Effector CD4-positive, alpha-beta T cell (primary cell): ENCODE measurements at regions not wholly inside any gene's neighbourhood (a gene's known extent, or its start where the extent isn't known, plus 50 kb on each side); places are given as distances from the start of the nearest gene placed in this dataset.
"Not testable (repeated sequence)": the region's sequence is repeated elsewhere in the genome, so short reads cannot be mapped to it uniquely, and the experiment has no call there.

ENCODE experiments used
- DNase-seq: peaks from one replicate; pipeline ENCODE4 v3.0.0-alpha.2; 2020

- not testable (repeated sequence) for DNase-seq
These were observed 50.8 kb upstream of the GRIN2B start for GRCh38 chr12:14032191-14032590.

- no peak for DNase-seq
These were observed 62.4 kb upstream of the GRIN2B start for GRCh38 chr12:14043776-14044175.

GRCh38 chr12:14048941-14049545, 67.6 kb upstream of the GRIN2B start:
- no peak for DNase-seq

- no peak for DNase-seq
These were observed 76.5 kb upstream of the GRIN2B start for GRCh38 chr12:14057895-14058294.

GRCh38 chr12:14058717-14059116, 77.3 kb upstream of the GRIN2B start:
- DNase-seq: no peak

GRCh38 chr12:14059548-14059947, 78.1 kb upstream of the GRIN2B start:
- no peak for DNase-seq

- no peak for DNase-seq
These were observed 84.2 kb upstream of the GRIN2B start for GRCh38 chr12:14065616-14066015.

GRCh38 chr12:14066021-14066420, 84.6 kb upstream of the GRIN2B start:
- DNase-seq: no peak

GRCh38 chr12:14068961-14069360, 87.6 kb upstream of the GRIN2B start:
- no peak for DNase-seq

GRCh38 chr12:14071833-14072232, 90.4 kb upstream of the GRIN2B start:
- no peak for DNase-seq

- no peak for DNase-seq
These were observed 91.6 kb upstream of the GRIN2B start for GRCh38 chr12:14072987-14073386.

- DNase-seq: no peak
These were observed 94.5 kb upstream of the GRIN2B start for GRCh38 chr12:14075797-14076393.

- no peak for DNase-seq
These were observed 95.1 kb upstream of the GRIN2B start for GRCh38 chr12:14076538-14076937.

- DNase-seq: no peak
These were observed 105.4 kb upstream of the GRIN2B start for GRCh38 chr12:14086838-14087237.

- DNase-seq: no peak
These were observed 118.6 kb upstream of the GRIN2B start for GRCh38 chr12:14099994-14100393.

GRCh38 chr12:14101556-14101955, 120.2 kb upstream of the GRIN2B start:
- DNase-seq: not testable (repeated sequence)

GRCh38 chr12:14111230-14111865, 129.9 kb upstream of the GRIN2B start:
- DNase-seq: no peak

GRCh38 chr12:14113031-14113430, 131.6 kb upstream of the GRIN2B start:
- DNase-seq: no peak

GRCh38 chr12:14126692-14127091, 145.3 kb upstream of the GRIN2B start:
- no peak for DNase-seq

- no peak for DNase-seq
These were observed 148.3 kb upstream of the GRIN2B start for GRCh38 chr12:14129611-14130195.

GRCh38 chr12:14135996-14136395, 154.6 kb upstream of the GRIN2B start:
- no peak for DNase-seq

GRCh38 chr12:14138495-14138894, 157.1 kb upstream of the GRIN2B start:
- DNase-seq: no peak

GRCh38 chr12:14148489-14149270, 167.3 kb upstream of the GRIN2B start:
- DNase-seq: no peak
